HG02623 (cell line): ENCODE measurements at regions not wholly inside any gene's neighbourhood (a gene's known extent, or its start where the extent isn't known, plus 50 kb on each side); places are given as distances from the start of the nearest gene placed in this dataset.

Experiments
- ATAC-seq: cut with Tn5 transposase; IDR thresholded peaks from one replicate; pipeline ENCODE4 v1.9.1; 2021; ENCODE audit warnings: moderate library complexity; ENCODE audit not compliant: unreplicated experiment

GRCh38 chrX:138775517-138775916 is 64.0 kb upstream of the FGF13 start:
- ATAC-seq = no peak

- ATAC-seq = no peak
These were observed 59.5 kb upstream of the FGF13 start for GRCh38 chrX:138771047-138771446.

- ATAC-seq = no peak
These were observed 58.4 kb upstream of the FGF13 start for GRCh38 chrX:138769918-138770317.

- no peak for ATAC-seq
These were observed 53.5 kb upstream of the FGF13 start for GRCh38 chrX:138765051-138765450.

- ATAC-seq = no peak
These were observed 52.2 kb upstream of the FGF13 start for GRCh38 chrX:138763761-138764160.

GRCh38 chrX:138761380-138761779 is 49.9 kb upstream of the FGF13 start:
- no peak for ATAC-seq
